SK-N-SH (cell line): ENCODE measurements at regions not wholly inside any gene's neighbourhood (a gene's known extent, or its start where the extent isn't known, plus 50 kb on each side); places are given as distances from the start of the nearest gene placed in this dataset.

Source experiments
- CTCF ChIA-PET: fragments of 300-600, 350-600 bp; formaldehyde crosslinking; extraction: SDS; loops from one replicate; lab custom pipeline; 2021; lab: Yijun Ruan, JAX
- POLR2A ChIA-PET: fragments of 350-600 bp; sonication (Branson Sonifier 250); formaldehyde crosslinking; extraction: SDS; loops from one replicate; lab custom pipeline; 2020; ENCODE audit warnings: antibody characterized with exemption, inconsistent platforms; lab: Yijun Ruan, JAX
- DNase-seq: peaks from one replicate; pipeline ENCODE4 v3.0.0; 2012
- H2AFZ ChIP-seq: fragments of 200-600 bp; sonication (generic); 2 replicates; pipeline ENCODE4 v1.8.1; 2016; ENCODE audit warnings: antibody characterized with exemption, mild to moderate bottlenecking, low read depth
- H3F3A ChIP-seq: fragments of 200-600 bp; sonication (generic); replicated peaks from 2 replicates; pipeline ENCODE3; 2016; ENCODE audit warnings: antibody characterized with exemption, mild to moderate bottlenecking; ENCODE audit not compliant: insufficient read depth
- H3K27ac ChIP-seq, 2 experiments: fragments of 200-500 bp in 1 of 2; fragments of 200-600 bp in 1 of 2; sonication (Bioruptor generic) in 1 of 2; sonication (generic), shearing (Covaris generic) in 1 of 2; 2 replicates each; pipeline versions ENCODE4 v1.5.1 to v1.6.1; 2014 to 2016; ENCODE audit warnings: low read depth in 2 of 2, inconsistent platforms in 1 of 2, low read length in 1 of 2, mild to moderate bottlenecking in 1 of 2, mixed read lengths in 1 of 2
- H3K27me3 ChIP-seq: fragments of 200-600 bp; sonication (generic), shearing (Covaris generic); 2 replicates; pipeline ENCODE4 v1.6.1; 2016; ENCODE audit warnings: mixed run types; ENCODE audit not compliant: insufficient read depth
- H3K36me3 ChIP-seq, 2 experiments: fragments of 200-500 bp in 1 of 2; fragments of 200-600 bp in 1 of 2; sonication (Bioruptor generic) in 1 of 2; sonication (generic) in 1 of 2; replicated peaks in 1 of 2; 2 replicates each; pipeline versions ENCODE3 to v1.5.1; 2014 to 2016; ENCODE audit warnings: low read length in 1 of 2, mild to moderate bottlenecking in 1 of 2; ENCODE audit not compliant: insufficient read depth in 2 of 2, control insufficient read depth in 1 of 2
- H3K4me1 ChIP-seq, 2 experiments: fragments of 200-500 bp in 1 of 2; fragments of 200-600 bp in 1 of 2; sonication (Bioruptor generic) in 1 of 2; sonication (generic), shearing (Covaris generic) in 1 of 2; 2 replicates each; pipeline versions ENCODE4 v1.5.1 to v1.6.1; 2014 to 2016; ENCODE audit warnings: low read depth in 1 of 2, low read length in 1 of 2, mixed run types in 1 of 2; ENCODE audit not compliant: insufficient read depth in 2 of 2, control insufficient read depth in 1 of 2
- H3K4me2 ChIP-seq: fragments of 200-600 bp; sonication (generic), shearing (Covaris generic); 2 replicates; pipeline ENCODE4 v1.6.1; 2017; ENCODE audit warnings: mixed run types
- H3K4me3 ChIP-seq, 2 experiments: fragments of 200-500 bp in 1 of 2; fragments of 200-600 bp in 1 of 2; sonication (Bioruptor generic) in 1 of 2; sonication (generic), shearing (Covaris generic) in 1 of 2; 2 replicates each; pipeline versions ENCODE4 v1.5.1 to v1.8.1; 2014 to 2016; ENCODE audit warnings: low read depth in 2 of 2, inconsistent platforms in 1 of 2, low read length in 1 of 2, mild to moderate bottlenecking in 1 of 2, mixed read lengths in 1 of 2, moderate library complexity in 1 of 2
- H3K79me2 ChIP-seq: fragments of 200-600 bp; sonication (generic); 2 replicates; pipeline ENCODE4 v1.8.1; 2017; ENCODE audit warnings: mild to moderate bottlenecking; ENCODE audit not compliant: insufficient read depth
- H3K9ac ChIP-seq: fragments of 200-600 bp; sonication (generic); 2 replicates; pipeline ENCODE4 v1.6.1; 2017; ENCODE audit warnings: mixed run types
- H3K9me2 ChIP-seq: fragments of 200-600 bp; sonication (generic); 2 replicates; pipeline ENCODE4 v1.6.1; 2017; ENCODE audit warnings: mixed run types
- H3K9me3 ChIP-seq: fragments of 200-600 bp; sonication (generic); 2 replicates; pipeline ENCODE4 v1.6.1; 2017; ENCODE audit warnings: mixed run types, mild to moderate bottlenecking, moderate library complexity
- H4K20me1 ChIP-seq: fragments of 200-600 bp; sonication (generic); 2 replicates; pipeline ENCODE4 v1.6.1; 2017; ENCODE audit warnings: mild to moderate bottlenecking, mixed run types; ENCODE audit not compliant: insufficient read depth
- CHD2 ChIP-seq: fragments of 150-350 bp; IDR thresholded peaks from 2 replicates; pipeline ENCODE4 v1.6.1; 2018; ENCODE audit warnings: low read length; ENCODE audit not compliant: partially characterized antibody
- ELF1 ChIP-seq: IDR thresholded peaks from 2 replicates; pipeline ENCODE4 v1.4.0; 2012
- EZH2phosphoT487 ChIP-seq: fragments of 200-600 bp; sonication (generic); IDR thresholded peaks from 2 replicates; pipeline ENCODE4 v1.6.1; 2017; ENCODE audit warnings: low read depth, mixed run types, mild to moderate bottlenecking, antibody characterized with exemption, moderate library complexity, borderline replicate concordance
- FOSL2 ChIP-seq: IDR thresholded peaks from 2 replicates; pipeline ENCODE4 v1.4.0; 2012; ENCODE audit warnings: low read depth, mild to moderate bottlenecking, moderate library complexity, borderline replicate concordance
- FOXJ3 ChIP-seq: sonication (generic); formaldehyde crosslinking; IDR thresholded peaks from 2 replicates; pipeline ENCODE4 v1.5.1; 2020; ENCODE audit warnings: mild to moderate bottlenecking, missing genetic modification reagents
- GABPA ChIP-seq: IDR thresholded peaks from 2 replicates; pipeline ENCODE4 v1.4.0; 2012; ENCODE audit warnings: low read depth, mild to moderate bottlenecking
- GATA2 ChIP-seq: sonication (generic); formaldehyde crosslinking; IDR thresholded peaks from 2 replicates; pipeline ENCODE4 v1.5.0; 2020; ENCODE audit warnings: mild to moderate bottlenecking, missing genetic modification reagents
- JUND ChIP-seq: IDR thresholded peaks from 2 replicates; pipeline ENCODE4 v1.4.0; 2012
- MEF2A ChIP-seq: IDR thresholded peaks from 2 replicates; pipeline ENCODE4 v1.4.0; 2012; ENCODE audit warnings: low read depth, borderline replicate concordance
- MXI1 ChIP-seq: IDR thresholded peaks from 2 replicates; pipeline ENCODE4 v1.6.1; 2012; ENCODE audit warnings: mild to moderate bottlenecking, low read depth, low read length, improper control_type of control experiment
- NRF1 ChIP-seq: IDR thresholded peaks from 2 replicates; pipeline ENCODE4 v1.6.1; 2012; ENCODE audit warnings: low read depth, mild to moderate bottlenecking, low read length
- POLR2AphosphoS5 ChIP-seq: IDR thresholded peaks from 2 replicates; pipeline ENCODE4 v1.6.1; 2012; ENCODE audit warnings: low read depth, low read length
- RCOR1 ChIP-seq: fragments of 150-350 bp; IDR thresholded peaks from 2 replicates; pipeline ENCODE4 v1.6.1; 2017; ENCODE audit warnings: antibody characterized with exemption, low read length
- SIN3A ChIP-seq: IDR thresholded peaks from 2 replicates; pipeline ENCODE4 v1.6.1; 2012; ENCODE audit warnings: low read depth, mild to moderate bottlenecking, low read length, moderate library complexity, borderline replicate concordance
- SMC3 ChIP-seq: IDR thresholded peaks from 2 replicates; pipeline ENCODE4 v1.6.1; 2012; ENCODE audit warnings: low read depth, low read length, improper control_type of control experiment
- TAF1 ChIP-seq: IDR thresholded peaks from 2 replicates; pipeline ENCODE4 v1.6.1; 2012; ENCODE audit warnings: low read depth, mild to moderate bottlenecking, low read length, moderate library complexity, borderline replicate concordance
- TCF12 ChIP-seq: IDR thresholded peaks from 2 replicates; pipeline ENCODE4 v1.4.0; 2012
- TEAD4 ChIP-seq: IDR thresholded peaks from 2 replicates; pipeline ENCODE4 v1.4.0; 2012; ENCODE audit warnings: mild to moderate bottlenecking, borderline replicate concordance; ENCODE audit not compliant: insufficient read depth
- WGBS: methylation state at CpG from one replicate; pipeline ENCODE4 v1.1.6; 2017; ENCODE audit warnings: low lambda C conversion rate; 5-methylcytosine and 5-hydroxymethylcytosine counted together
- TF ChIP-seq, protein P1 (sequence below): IDR thresholded peaks from 2 replicates; pipeline ENCODE4 v1.4.0; 2012; ENCODE audit warnings: low read depth, borderline replicate concordance
- TF ChIP-seq, protein P2 (sequence below): IDR thresholded peaks from 2 replicates; pipeline ENCODE4; 2012
- TF ChIP-seq, protein P3 (sequence below): IDR thresholded peaks from 2 replicates; pipeline ENCODE4 v1.4.0; 2012; ENCODE audit warnings: low read depth
- TF ChIP-seq, protein P4 (sequence below): IDR thresholded peaks from 2 replicates; pipeline ENCODE4 v1.6.1; 2012; ENCODE audit warnings: mild to moderate bottlenecking, low read depth, low read length, moderate library complexity

DNA sequence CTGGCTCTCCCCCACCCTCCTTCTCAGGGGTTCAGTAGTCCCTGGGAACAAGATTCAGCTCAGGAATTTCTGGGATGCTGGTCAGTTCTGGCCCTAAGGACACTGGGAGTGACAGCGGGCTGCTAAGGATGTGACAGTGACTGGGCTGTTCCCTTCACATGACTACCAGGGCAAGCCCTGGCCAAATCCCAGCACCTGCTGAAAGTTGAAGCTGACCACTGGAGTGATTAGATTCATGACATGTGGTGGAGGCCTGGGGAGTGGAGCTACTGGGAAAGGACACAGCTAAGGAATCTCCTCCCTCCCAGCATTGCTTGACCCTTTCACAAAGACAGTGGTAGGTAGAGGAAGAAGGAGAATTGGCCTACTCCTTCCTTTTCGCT, 204.9 kb downstream of the DAD1 start:
- H3F3A ChIP-seq, result no peaks in the 10 kb centered on the region
- TF ChIP-seq FOSL2, result no peak
- no peak for TF ChIP-seq ELF1
- TF ChIP-seq TEAD4, result no peak
- TF ChIP-seq GATA2 (CRISPR knock-in tag), result no peak
- TF ChIP-seq, protein P1, sequence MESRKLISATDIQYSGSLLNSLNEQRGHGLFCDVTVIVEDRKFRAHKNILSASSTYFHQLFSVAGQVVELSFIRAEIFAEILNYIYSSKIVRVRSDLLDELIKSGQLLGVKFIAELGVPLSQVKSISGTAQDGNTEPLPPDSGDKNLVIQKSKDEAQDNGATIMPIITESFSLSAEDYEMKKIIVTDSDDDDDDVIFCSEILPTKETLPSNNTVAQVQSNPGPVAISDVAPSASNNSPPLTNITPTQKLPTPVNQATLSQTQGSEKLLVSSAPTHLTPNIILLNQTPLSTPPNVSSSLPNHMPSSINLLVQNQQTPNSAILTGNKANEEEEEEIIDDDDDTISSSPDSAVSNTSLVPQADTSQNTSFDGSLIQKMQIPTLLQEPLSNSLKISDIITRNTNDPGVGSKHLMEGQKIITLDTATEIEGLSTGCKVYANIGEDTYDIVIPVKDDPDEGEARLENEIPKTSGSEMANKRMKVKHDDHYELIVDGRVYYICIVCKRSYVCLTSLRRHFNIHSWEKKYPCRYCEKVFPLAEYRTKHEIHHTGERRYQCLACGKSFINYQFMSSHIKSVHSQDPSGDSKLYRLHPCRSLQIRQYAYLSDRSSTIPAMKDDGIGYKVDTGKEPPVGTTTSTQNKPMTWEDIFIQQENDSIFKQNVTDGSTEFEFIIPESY, result no peak
- no peak for TF ChIP-seq POLR2AphosphoS5
- TF ChIP-seq TCF12, result no peak
- no peak for TF ChIP-seq MXI1
- H3K9ac ChIP-seq, result no peak overlapping the region
- CTCF ChIA-PET, result interaction anchor here (0.6 to 2.6 kb wide), 5 partner anchors 9 to 672 kb away, joined by 3 to 8 read pairs (median 4); no protein-coding TSS in a partner anchor
- H3K36me3 ChIP-seq, result no peaks in the 10 kb centered on the region
- H3K9me2 ChIP-seq, result no peaks in the 10 kb centered on the region
- peaks cover 39% of the 10 kb centered on the region for H3K27me3 ChIP-seq
- H3K4me2 ChIP-seq, result no peak overlapping the region
- H3K4me1 ChIP-seq, result peaks cover 0 to 13% of the 10 kb centered on the region in 2 experiments; a peak in 1 of 4 replicates
- WGBS, result 21% methylated on average over 2 of the region's 2 CpGs
- POLR2A ChIA-PET, result no interaction called here
- no peaks in the 10 kb centered on the region for H3K79me2 ChIP-seq
- H3K4me3 ChIP-seq, result no peak overlapping the region
- H3K27ac ChIP-seq, result no peak overlapping the region
- no peaks in the 10 kb centered on the region for H4K20me1 ChIP-seq
- H2AFZ ChIP-seq, result no peak overlapping the region
- no peak for DNase-seq
- no peaks in the 10 kb centered on the region for H3K9me3 ChIP-seq

DNA sequence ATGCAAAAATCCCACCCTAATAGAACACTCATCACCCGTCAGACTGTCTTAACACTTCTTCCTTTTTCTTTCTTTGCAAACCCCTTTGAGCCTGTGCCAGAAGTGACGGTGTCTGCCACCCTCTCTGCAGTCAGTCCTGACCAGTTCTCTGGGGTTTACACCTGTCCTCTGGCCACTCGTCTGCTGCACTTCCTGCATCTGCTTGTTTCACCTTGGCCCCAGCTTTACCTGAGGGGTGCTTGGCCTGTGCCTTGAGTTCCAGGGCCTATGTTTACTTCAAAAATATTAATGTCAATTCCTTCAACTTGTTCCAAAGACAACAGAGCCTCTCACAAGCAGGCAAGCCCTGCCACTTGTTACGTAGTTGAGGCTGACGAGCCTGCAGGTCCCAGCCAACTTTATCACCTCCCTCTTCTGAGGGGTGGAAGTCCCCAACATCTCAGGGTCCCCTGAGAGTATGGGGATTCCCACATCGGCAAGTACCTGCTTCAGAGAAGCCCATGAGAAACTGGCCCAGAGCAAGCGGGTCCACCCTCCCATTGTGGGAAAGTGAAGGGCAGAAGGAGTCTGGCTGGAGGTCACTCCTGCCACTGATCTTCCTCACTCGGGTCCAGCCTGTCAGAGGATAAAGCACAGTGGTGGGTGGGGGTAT, 205.4 kb downstream of the DAD1 start:
- WGBS, result 16% methylated on average over 8 of the region's 8 CpGs
- Histone ChIP-seq H3K4me2 (no peak overlapping the region), H3K36me3 (no peaks in the 10 kb centered on the region), H3K79me2 (no peaks in the 10 kb centered on the region), H3K9me2 (no peaks in the 10 kb centered on the region), H3K4me3 (no peak overlapping the region), H3F3A (no peaks in the 10 kb centered on the region), H3K4me1 (peaks cover 0 to 13% of the 10 kb centered on the region in 2 experiments; a peak in 1 of 4 replicates), H3K9ac (no peak overlapping the region), H2AFZ (no peak overlapping the region), H3K9me3 (no peaks in the 10 kb centered on the region), H3K27me3 (peaks cover 33% of the 10 kb centered on the region), H4K20me1 (no peaks in the 10 kb centered on the region), H3K27ac (no peak overlapping the region)
- TF ChIP-seq NRF1 (no peak), SIN3A (no peak), TAF1 (no peak), FOXJ3 (CRISPR knock-in tag) (no peak), MEF2A (no peak), GATA2 (CRISPR knock-in tag) (no peak), MXI1 (no peak), CHD2 (no peak), EZH2phosphoT487 (no peak), POLR2AphosphoS5 (no peak), JUND (no peak), GABPA (no peak), RCOR1 (no peak), FOSL2 (no peak), SMC3 (no peak)
- TF ChIP-seq, protein P2, sequence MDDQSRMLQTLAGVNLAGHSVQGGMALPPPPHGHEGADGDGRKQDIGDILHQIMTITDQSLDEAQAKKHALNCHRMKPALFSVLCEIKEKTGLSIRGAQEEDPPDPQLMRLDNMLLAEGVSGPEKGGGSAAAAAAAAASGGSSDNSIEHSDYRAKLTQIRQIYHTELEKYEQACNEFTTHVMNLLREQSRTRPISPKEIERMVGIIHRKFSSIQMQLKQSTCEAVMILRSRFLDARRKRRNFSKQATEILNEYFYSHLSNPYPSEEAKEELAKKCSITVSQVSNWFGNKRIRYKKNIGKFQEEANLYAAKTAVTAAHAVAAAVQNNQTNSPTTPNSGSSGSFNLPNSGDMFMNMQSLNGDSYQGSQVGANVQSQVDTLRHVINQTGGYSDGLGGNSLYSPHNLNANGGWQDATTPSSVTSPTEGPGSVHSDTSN, result no peak
- TF ChIP-seq, protein P3, sequence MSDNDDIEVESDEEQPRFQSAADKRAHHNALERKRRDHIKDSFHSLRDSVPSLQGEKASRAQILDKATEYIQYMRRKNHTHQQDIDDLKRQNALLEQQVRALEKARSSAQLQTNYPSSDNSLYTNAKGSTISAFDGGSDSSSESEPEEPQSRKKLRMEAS, result no peak
- TF ChIP-seq, protein P4, sequence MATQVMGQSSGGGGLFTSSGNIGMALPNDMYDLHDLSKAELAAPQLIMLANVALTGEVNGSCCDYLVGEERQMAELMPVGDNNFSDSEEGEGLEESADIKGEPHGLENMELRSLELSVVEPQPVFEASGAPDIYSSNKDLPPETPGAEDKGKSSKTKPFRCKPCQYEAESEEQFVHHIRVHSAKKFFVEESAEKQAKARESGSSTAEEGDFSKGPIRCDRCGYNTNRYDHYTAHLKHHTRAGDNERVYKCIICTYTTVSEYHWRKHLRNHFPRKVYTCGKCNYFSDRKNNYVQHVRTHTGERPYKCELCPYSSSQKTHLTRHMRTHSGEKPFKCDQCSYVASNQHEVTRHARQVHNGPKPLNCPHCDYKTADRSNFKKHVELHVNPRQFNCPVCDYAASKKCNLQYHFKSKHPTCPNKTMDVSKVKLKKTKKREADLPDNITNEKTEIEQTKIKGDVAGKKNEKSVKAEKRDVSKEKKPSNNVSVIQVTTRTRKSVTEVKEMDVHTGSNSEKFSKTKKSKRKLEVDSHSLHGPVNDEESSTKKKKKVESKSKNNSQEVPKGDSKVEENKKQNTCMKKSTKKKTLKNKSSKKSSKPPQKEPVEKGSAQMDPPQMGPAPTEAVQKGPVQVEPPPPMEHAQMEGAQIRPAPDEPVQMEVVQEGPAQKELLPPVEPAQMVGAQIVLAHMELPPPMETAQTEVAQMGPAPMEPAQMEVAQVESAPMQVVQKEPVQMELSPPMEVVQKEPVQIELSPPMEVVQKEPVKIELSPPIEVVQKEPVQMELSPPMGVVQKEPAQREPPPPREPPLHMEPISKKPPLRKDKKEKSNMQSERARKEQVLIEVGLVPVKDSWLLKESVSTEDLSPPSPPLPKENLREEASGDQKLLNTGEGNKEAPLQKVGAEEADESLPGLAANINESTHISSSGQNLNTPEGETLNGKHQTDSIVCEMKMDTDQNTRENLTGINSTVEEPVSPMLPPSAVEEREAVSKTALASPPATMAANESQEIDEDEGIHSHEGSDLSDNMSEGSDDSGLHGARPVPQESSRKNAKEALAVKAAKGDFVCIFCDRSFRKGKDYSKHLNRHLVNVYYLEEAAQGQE, result no peak
- ChIA-PET POLR2A (no interaction called here), CTCF (interaction anchor here (0.6 to 1.0 kb wide), 3 partner anchors 173 to 672 kb away, joined by 3 to 6 read pairs (median 3); no protein-coding TSS in a partner anchor)
- DNase-seq, result no peak
